Erythroblast (primary cell): ENCODE measurements at regions not wholly inside any gene's neighbourhood (a gene's known extent, or its start where the extent isn't known, plus 50 kb on each side); places are given as distances from the start of the nearest gene placed in this dataset.

ENCODE experiments used
- GATA1 ChIP-seq: IDR thresholded peaks from 2 replicates; pipeline ENCODE4 v1.6.1; 2011; ENCODE audit warnings: low read depth, mild to moderate bottlenecking, control low read depth, low read length, moderate library complexity
- POLR2A ChIP-seq: IDR thresholded peaks from 2 replicates; pipeline ENCODE4 v1.6.1; 2011; ENCODE audit warnings: mild to moderate bottlenecking, low read length

DNA sequence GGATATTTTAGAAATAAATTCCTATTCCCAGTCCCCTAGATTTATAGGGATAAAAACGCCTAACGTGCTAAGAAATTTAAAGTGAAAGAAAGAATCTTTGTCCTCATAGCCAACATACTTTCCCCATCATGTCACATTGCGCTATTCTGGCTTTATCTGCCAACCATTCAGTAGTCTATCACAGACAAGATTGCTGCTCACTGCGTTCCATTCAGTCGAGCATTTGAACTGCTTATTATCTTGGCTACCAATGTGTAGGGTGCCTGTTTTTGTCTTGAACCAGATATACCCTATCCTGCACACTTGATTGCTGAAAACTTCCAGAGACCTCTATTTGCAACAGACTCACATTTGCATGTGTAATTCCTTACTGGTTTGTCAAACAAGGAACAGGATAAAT is 751.5 kb downstream of the EPHA7 start:
- TF ChIP-seq POLR2A: no peak
- no peak for TF ChIP-seq GATA1
